ENCODE measurements at regions not wholly inside any gene's neighbourhood (a gene's known extent, or its start where the extent isn't known, plus 50 kb on each side); places are given as distances from the start of the nearest gene placed in this dataset.
"Not testable (repeated sequence)": the region's sequence is repeated elsewhere in the genome, so short reads cannot be mapped to it uniquely, and the experiment has no call there.

DNA sequence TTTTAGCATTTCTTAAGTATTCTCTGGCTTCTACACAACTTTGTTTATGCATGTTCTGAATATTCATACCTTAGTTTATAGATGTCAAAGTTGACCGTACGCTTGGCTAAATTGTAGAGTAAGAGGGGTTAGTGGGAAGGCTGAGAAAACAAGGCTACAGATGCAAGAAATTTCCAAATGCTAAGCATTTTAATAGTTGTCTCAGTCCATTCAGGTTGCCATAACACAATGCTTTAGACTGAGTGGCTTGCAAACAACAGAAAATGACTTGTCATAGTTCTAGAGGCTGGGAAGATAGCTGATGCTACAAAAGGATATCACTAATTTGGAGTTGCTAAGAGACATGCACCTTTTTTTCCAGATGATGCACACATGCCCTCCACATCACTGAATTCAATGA is 53.0 kb upstream of the C1QTNF3 start:
- DNase-seq = not testable (repeated sequence)

DNA sequence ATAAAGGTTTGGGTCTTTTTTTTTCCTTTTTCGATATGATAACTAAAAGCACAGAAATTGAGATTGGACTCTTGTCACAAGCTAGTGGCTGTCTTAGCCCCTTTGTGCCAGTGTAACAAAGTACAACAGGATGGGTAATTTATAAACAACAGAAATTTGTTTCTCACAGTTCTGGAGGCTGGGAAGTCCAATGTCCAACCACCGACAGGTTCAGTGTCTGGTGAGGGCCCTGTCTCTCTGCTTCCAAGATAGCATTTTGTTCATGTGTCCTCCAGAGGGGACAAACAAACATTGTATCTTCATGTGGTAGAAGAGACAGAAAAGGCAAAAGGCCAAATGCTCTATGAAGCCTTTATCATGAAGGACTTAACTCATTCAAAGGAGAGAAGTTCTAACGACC is 56.9 kb upstream of the C1QTNF3 start:
- not testable (repeated sequence) for DNase-seq

DNA sequence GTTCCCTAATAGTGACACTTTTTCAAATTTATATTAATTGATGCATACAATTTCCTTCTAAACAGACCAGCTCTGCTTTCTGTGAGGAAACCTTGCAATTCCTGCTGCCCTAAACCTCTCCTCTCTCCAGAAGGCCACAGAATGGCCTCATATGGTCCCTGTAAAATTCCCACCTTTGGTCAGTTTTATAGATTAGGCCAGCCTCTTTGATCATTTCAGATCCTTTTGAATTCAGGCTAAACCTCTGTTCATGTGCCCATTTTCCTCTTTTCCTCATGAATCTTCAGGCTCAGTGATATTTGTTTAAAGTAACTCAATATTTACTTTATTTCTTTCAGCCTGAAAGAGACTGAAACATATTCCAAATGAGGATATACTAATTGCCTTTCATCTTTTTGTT is 58.6 kb upstream of the C1QTNF3 start:
- DNase-seq = not testable (repeated sequence)

DNA sequence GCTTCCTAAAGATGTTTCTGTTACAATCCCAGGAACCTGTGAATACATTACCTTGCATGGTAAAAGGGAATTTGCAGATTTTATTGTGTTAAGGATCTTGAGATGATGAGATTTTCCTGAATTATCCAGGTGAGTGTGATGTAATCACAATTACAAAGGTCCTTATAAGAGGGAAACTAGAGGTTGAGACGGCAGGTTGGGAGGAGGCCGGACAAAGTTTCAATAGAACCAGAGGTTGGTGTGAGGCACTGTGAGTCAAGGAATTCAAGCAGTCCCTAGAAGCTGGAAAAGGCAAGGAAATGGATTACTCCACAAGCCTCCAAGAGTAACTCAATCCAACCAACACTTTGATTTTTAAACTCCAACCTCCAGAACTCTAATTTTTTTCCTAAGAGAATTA is 65.9 kb upstream of the C1QTNF3 start:
- DNase-seq = not testable (repeated sequence)

DNA sequence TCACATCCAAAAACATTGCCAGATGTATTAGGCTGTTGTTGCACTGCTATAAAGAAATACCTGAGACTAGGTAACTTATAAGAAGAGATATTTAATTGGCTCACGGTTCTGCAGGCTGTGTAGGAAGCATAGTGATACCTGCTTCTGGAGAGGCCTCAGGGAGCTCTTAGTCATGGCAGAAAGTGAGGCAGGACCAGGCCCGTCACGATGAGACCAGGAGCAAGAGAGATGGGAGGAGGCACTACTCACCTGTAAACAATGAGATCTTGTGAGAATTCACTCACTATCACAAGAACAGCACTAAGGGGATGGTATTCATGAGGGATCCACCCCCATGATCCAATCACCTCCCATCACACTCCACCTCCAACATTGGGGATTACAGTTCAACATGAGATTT is 81.3 kb upstream of the C1QTNF3 start:
- not testable (repeated sequence) for DNase-seq

DNA sequence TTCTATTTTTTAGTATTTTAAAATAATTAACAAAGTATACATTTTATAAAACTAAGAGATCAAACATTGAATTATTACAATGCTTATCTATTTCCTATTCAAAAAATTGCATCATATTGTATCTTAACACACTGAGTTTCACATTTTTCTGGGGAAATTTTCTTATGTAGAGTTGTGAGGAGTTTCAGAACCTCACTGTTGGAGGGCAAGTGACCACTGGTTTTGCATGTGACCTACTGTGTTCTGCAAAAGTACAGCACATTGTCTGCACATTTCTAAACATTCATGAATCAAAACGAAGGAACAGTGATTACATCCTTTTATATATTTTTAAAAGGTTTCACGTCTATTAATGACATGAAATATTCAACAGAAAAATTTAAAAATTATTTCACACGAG is 82.3 kb upstream of the C1QTNF3 start:
- DNase-seq = not testable (repeated sequence)

DNA sequence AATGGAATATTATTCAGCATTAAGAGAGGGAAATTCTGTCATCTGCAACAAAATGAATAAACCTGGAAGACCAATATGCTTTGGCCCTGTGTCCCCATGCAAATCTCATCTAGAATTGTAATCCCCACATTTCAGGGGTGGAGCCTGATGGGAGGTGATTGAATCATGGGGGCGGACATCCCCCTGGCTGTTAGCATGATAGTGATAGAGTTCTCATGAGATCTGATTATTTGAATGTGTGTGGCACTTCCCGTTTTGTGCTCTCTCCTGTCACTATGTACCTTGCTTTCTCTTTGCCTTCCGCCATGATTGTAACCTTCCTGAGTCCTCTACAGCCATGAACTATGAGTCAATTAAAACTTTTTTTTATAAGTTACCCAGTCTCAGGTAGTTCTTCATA is 83.7 kb upstream of the C1QTNF3 start:
- not testable (repeated sequence) for DNase-seq

DNA sequence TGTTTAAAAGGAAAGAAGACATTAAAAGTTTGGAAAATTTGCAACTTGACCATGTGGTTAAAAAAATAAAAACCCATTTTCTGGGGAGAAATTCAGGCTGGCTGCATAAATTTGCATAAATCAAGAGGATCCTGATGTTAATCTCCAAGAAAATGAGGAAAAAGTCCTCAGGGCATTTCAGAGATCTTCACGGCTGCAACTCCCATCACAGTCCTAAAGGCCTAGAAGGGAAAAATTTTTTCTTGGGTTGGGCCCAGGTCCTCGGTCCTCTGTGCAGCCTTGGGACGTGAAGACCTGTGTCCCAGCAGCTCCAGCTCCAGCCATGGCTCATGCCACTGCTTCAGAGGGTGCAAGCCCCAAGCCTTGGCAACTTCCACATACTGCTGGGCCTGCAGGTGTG is 84.8 kb upstream of the C1QTNF3 start:
- DNase-seq = not testable (repeated sequence)

DNA sequence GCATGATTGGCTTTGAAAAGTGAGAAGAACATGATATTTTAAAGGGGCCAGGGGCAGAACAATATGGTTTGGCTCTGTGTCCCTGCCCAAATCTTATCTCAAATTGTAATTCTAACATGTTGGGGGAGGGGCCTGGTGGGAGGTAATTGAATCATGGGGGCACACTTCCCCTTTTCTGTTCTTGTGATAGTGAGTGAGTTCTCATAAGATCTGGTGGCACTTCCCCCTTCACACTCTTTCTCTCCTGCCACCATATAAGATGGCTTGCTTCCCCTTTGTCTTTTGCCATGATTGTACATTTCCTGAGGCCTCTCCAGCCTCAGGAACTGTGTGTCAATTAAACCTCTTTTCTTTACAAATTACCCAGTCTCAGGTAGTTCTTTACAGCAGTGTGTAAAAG is 85.9 kb upstream of the C1QTNF3 start:
- DNase-seq = not testable (repeated sequence)

DNA sequence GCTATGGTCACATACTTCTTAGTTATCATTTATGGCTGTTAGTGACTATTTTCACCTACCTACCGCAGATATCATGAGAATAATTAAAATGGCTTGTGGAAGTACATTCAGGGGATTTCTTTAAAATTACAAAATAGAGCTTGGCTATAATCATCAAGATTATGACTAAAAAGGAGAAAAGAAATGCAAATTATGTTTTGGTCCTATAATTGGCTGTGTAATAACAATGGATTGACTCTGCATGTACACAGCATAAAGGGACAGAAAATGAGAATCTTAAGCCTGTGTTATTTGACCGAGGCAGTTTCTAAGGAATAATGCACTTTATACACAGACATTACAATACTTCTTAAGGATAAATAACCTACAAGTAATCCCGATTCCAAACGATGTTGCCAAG is 112.0 kb upstream of the C1QTNF3 start:
- DNase-seq = not testable (repeated sequence)

DNA sequence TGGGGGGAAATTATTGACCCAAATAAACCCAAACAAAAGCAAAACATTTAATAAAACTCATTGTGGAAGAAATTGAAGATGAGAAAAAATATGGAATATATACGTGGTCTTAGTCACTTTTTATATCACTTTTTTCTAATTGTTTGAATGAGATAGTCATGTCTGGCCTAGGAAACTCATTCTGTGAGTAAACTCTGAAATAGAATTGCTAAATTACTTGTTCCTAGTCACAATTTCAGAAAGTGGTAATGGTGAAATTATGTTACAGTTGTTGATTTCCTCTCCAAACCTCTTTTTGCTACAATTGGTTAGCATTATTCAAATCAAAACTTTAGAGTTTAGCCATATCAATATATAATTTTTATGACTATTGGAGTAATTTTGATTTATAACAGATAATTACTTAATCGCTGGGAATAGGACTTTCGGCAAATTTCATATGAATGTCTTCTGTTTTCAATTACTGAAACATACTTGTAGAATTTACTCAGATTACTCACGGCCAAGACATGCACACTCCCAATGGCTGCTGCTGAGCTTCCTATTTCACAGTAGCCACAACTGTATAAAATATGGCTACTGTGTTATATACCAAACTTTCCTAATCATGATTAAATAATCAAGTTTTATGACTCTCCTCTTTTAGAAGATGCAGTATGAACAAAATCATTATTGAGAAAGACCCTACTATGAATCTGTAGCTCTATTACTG is 113.8 kb upstream of the C1QTNF3 start:
- not testable (repeated sequence) for DNase-seq

DNA sequence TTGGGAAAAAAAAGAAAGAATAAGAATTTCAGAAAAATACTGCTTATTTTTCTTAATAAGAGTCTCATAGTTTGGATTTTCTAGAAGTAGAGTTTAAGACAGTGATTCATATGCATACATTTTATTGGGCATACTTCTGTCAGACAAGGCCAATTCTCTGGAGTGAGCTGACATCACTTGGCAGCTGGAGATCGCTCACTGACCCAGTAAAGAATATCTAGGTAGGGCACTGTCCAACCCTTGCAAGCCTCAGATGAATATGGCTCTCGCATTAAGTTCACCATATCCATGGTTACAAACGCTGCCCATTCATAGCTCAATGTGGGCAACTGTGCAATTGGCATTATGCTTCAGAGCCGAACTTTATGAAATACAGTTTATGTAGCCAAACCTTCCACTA is 117.9 kb upstream of the C1QTNF3 start:
- DNase-seq = not testable (repeated sequence)

DNA sequence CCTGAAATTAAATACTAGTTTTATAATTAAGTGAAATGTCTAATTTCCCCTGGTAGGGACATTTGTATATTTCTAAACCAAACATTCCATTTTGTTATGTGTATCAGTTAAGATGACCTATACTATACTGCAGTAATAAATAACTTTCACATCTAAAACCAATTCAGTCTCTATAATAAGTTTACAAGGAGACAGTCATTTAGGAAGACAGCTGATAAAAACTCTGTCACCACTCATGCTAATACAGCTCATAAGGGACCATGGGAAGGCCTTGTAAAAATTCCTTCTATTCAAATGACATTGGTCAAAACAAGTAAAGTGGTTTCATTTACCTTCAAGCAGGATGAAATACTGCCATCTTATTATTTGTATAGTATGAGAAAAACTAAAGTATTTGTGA is 128.4 kb upstream of the C1QTNF3 start:
- not testable (repeated sequence) for DNase-seq

DNA sequence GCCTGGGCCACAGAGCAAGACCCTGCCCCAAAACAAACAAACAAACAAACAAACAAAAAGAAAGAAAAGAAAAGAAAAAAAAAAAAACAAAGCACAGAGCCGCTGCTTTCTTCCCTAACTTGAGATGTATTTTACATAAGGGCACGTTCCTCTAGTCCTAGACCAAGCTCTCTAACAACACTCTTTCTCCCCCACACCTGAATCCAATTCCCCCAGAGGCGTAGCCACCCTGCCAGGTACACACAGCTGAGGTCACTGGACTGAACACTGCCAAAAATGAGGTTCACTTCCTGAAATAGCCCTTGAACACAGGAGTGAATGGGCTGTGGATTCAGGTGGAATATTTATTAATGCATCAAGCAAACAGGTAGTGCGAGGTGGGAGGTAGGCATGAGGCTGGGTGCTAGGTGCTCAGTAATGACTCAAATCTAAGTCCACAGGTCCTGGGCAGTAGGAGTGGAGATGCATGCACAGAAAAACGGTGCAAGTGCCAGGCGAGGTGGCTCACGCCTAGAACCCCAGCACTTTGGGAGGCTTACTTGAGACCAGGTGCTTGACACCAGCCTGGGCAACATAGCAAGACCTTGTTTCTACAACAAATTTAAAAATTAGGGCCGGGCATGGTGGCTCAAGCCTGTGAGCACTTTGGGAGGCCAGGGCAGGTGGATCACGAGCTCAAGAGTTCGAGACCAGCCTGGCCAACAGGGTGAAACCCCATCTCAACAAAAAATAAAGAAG is 136.6 kb upstream of the C1QTNF3 start:
- DNase-seq = not testable (repeated sequence)

DNA sequence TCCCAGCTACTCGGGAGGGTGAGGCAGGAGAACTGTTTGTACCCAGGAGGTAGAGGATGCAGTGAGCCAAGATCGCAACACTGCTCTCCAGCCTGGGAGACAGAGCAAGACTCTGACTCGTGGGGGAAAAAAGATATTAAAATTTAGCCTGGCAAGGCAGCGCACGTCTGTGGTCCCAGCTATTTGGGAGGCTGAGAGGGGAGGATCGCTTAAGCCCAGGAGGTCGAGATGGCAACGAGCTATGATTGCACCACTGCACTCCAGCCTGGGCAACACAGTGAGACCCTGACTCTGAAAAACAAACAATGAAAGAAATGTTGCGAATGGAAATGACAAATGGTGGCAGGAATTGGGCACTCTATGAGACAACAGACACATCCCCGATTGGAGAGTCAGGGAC is 137.2 kb upstream of the C1QTNF3 start:
- DNase-seq = not testable (repeated sequence)

DNA sequence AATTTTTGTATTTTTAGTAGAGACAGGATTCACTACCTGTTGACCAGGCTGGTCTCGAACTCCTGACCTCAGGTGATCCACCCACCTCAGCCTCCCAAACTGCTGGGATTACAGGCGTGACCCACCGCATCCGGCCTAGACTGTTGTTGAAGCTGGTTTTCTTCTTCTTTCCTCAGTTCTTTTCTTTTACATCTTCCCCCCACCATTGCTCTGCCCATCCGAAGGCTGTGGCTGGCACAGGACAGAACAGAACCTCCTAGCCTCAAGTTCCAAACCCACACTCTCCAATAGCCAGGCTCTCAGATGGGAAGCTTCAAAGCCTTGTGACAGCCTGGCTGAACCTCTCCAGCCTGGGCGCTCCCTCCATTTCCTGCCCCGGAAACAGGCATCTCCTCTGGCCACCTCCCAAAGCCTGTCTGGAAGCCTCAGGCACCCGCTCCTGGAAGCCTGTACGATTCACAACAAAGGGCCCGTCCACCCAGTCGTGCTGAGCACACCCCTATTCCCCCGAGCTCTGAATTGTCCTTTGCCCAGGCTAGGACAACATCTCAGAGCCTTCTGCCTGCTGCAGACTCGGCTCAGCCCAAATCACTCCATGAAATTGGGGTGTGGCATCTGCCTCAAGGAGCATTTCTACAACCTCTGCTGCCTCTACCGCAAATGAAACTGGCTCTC is 138.1 kb upstream of the C1QTNF3 start:
- DNase-seq = not testable (repeated sequence)

DNA sequence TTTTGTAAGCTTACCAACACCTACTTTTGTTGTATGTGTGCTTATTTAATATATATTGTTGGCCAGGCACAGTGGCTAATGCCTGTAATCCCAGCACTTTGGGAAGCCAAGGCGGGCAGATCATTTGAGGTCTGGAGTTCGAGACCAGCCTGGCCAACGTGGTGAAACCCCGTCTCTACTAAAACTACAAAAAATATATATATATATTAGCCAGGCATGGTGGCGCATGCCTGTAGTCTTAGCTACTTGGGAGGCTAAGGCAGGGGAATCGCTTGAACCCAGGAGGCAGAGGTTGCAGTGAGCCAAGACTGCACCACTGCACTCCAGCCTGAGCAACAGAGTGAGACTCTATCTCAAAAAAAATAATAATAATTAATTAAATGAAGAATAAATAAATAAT is 142.0 kb upstream of the C1QTNF3 start:
- not testable (repeated sequence) for DNase-seq

DNA sequence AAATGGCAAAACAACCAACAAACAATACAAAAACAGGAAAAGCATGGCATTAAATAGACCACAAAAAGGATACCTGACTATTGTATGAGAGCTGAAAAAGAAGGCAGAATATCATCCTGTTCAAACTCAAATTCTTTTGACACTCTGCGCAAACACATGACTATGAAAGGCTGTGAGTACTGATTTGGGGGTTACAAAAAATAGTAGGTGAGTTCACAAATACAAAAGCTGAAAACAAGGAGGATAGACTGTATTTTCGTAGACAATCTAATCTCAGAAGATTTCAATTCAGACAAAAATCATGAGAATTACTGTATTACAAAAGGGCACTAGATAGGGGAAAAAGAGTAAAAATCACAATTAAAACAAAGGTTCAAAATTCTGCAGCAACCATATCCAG is 142.6 kb upstream of the C1QTNF3 start:
- not testable (repeated sequence) for DNase-seq

DNA sequence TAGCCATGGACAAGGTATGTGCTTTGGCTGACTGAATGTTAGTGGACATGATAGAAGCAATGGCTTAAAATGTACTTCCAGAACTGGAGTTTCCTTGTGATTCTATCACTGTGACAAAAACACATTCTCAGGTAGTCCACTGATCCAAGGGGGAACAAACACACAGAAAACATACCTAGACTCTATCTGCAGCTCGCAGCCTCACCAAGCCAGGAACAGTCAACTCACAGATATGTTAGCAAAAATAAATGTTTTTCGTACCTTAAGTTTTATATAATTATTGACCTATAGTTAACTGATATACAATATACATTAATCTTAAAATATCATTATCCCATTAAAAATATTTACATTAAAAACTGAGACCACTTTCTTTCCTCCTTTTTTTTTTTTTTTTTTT is 143.1 kb upstream of the C1QTNF3 start:
- not testable (repeated sequence) for DNase-seq

DNA sequence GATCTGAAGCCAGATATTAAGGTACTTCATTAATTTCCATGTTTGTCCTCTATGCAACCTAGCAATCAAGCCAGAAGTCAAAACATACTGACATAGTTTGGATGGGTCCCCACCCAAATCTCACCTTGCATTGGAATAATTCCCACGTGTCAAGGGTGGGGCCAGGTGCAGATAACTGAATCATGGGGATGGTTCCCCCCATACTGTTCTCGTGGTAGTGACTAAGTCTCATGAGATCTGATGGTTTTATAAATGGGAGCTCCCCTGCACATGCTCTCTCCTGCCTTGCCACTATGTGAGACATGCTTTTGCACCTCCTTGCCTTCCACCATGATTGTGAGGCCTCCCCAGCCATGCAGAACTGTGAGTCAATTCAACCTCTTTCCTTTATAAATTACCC is 143.9 kb upstream of the C1QTNF3 start:
- DNase-seq = not testable (repeated sequence)

DNA sequence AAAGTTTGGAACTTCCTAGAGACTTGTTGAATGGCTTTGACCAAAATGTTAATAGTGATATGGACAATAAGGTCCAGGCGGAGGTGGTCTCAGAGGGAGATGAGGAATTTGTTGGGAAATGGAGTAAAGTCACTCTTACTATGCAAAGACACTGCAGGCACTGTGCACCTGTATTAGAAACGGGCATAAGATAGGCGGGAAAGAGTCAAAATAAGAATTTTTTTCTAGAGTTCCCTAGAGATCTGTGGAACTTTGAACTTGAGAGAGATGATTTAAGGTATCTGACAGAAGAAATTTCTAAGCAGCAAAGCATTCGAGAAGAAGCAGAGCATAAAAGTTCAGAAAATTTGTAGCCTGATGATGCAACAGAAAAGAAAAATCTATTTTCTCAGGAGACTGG is 144.4 kb upstream of the C1QTNF3 start:
- DNase-seq = not testable (repeated sequence)

DNA sequence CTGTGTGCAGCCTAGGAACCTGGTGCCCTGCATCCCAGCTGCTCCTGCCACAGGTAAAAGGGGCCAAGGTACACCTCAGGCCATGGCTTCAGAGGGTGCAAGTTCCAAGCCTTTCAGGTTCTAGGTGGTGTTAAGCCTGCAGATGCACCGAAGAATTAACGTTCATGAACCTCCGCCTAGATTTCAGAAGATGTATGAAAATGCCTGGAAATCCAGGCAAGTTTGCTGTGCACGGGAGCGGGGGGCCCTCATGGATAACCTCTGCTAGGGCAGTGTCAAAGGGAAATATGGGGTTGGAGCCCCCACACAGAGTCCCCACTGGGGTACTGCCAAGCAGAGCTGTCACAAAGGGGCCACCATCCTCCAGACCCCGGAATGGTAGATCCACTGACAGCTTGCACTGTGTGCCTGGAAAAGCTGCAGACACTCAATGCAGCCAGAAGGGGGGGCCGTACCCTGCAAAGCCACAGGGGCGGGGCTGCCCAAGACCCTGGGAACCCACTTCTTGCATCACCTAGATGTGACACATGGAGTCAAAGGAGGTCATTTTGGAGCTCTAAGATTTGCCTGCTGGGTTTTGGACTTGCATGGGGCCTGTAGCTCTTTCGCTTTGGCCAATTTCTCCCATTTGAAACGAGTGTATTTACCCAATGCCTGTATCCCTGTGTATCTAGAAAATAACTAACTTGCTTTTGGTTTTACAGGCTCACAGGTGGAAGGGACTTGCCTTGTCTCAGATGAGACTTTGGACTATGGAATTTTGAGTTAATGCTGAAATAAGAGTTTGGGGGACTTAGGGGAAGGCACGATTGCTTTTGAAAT is 145.2 kb upstream of the C1QTNF3 start:
- not testable (repeated sequence) for DNase-seq

DNA sequence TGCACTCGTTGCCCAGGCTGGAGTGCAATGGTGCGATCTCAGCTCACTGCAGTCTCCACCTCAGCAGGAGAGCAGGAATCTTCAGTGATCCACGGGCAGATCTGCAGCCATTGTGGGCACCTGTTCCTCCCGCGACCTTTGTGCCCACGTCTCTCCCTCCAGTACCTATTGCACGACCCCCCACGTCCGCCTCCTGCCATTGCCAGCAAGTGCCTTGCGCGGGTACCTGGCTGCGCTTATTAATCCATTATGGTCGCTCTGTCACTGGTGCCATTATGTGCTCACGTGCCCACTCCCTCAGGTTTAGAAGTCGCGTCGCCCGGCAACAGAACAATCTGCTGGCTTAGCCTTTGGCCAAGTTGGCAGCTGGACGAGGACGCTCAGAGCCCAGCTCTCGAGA is 146.2 kb upstream of the C1QTNF3 start:
- not testable (repeated sequence) for DNase-seq
